ENCODE measurements at regions not wholly inside any gene's neighbourhood (a gene's known extent, or its start where the extent isn't known, plus 50 kb on each side); places are given as distances from the start of the nearest gene placed in this dataset.

DNA sequence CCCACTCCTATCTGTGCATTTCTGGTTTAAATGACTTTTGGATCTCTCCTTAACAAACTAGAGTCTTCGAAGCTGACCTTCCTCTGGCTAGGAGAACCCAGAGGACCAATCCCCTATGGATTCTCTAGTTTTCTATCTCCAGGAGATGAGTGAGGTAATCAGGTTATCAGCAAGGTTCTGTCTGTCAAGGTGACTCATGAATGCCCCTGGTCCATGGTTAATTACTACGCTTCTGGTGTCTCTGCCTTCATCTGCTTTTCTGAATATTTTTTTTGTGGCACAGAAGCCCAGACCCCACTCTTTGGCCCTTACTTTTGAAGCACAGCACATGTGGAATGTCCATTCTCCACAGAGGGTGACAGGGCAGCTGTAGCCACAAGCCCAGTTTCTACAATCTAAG, 897.9 kb upstream of the KLHL29 start:
- TF ChIP-seq, protein P1, sequence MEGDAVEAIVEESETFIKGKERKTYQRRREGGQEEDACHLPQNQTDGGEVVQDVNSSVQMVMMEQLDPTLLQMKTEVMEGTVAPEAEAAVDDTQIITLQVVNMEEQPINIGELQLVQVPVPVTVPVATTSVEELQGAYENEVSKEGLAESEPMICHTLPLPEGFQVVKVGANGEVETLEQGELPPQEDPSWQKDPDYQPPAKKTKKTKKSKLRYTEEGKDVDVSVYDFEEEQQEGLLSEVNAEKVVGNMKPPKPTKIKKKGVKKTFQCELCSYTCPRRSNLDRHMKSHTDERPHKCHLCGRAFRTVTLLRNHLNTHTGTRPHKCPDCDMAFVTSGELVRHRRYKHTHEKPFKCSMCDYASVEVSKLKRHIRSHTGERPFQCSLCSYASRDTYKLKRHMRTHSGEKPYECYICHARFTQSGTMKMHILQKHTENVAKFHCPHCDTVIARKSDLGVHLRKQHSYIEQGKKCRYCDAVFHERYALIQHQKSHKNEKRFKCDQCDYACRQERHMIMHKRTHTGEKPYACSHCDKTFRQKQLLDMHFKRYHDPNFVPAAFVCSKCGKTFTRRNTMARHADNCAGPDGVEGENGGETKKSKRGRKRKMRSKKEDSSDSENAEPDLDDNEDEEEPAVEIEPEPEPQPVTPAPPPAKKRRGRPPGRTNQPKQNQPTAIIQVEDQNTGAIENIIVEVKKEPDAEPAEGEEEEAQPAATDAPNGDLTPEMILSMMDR (IDR thresholded peaks at IDR 0.05; ENCODE audit: insufficient read depth, low read length, poor library complexity, severe bottlenecking): no peak
- TF ChIP-seq EZH2phosphoT487 (conservative IDR thresholded peaks at IDR 0.05; ENCODE audit: low read length): no peak
